HCT116 (cell line): ENCODE measurements at regions not wholly inside any gene's neighbourhood (a gene's known extent, or its start where the extent isn't known, plus 50 kb on each side); places are given as distances from the start of the nearest gene placed in this dataset.

Source experiments
- ATAC-seq: fragments of 200-7000 bp; cut with Tn5 transposase; 2 replicates; pipeline ENCODE4 v1.9.1; 2020; ENCODE audit warnings: mild to moderate bottlenecking, moderate library complexity
- BruUV-seq: library from RNA; stranded (reverse); fragments of 400-500 nt; replicated peaks from 2 replicates; lab custom pipeline; 2021; lab: Mats Ljungman, UMichigan
- CTCF ChIA-PET: fragments of 300-600 bp; sonication (Branson Sonifier 250); formaldehyde crosslinking; loops from one replicate; lab custom pipeline; 2021; ENCODE audit warnings: antibody characterized with exemption; lab: Charles Lee
- POLR2A ChIA-PET: fragments of 300-600, 350-600 bp; sonication (Branson Sonifier 250); formaldehyde crosslinking; loops from one replicate; lab custom pipeline; 2021; ENCODE audit warnings: antibody characterized with exemption; lab: Charles Lee
- RAD21 ChIA-PET, 2 experiments: fragments of 300-600 bp; sonication (Branson Sonifier 250); formaldehyde crosslinking; loops; one replicate each; lab custom pipeline; 2023; ENCODE audit warnings: low total read pairs in 2 of 2; ENCODE audit not compliant: uncharacterized antibody in 2 of 2, unreplicated experiment in 2 of 2, low non-redundant PET in 1 of 2; lab: Charles Lee
- DNase-seq: peaks from one replicate; pipeline ENCODE4 v3.0.0-alpha.2; 2010; ENCODE audit warnings: low read depth, low spot score
- H2AFZ ChIP-seq: fragments of 200-600 bp; shearing (Covaris generic), sonication (generic); 2 replicates; pipeline ENCODE4 v1.6.1; 2017; ENCODE audit warnings: low read depth, mixed run types, mixed read lengths, antibody characterized with exemption, low read length; ENCODE audit not compliant: poor library complexity, severe bottlenecking
- H3K27ac ChIP-seq: 2 replicates; pipeline ENCODE4 v1.5.1; 2012; ENCODE audit warnings: low read depth, low read length
- H3K27me3 ChIP-seq: fragments of 200-600 bp; sonication (generic); 2 replicates; pipeline ENCODE4 v1.6.1; 2016; ENCODE audit warnings: mixed run types, low read length, mixed read lengths; ENCODE audit not compliant: insufficient read depth
- H3K36me3 ChIP-seq, 2 experiments: fragments of 200-500 bp in 1 of 2; fragments of 200-600 bp in 1 of 2; sonication (Bioruptor generic) in 1 of 2; sonication (generic) in 1 of 2; 2 replicates each; pipeline versions ENCODE4 v1.5.1 to v1.6.1; 2014 to 2016; ENCODE audit warnings: low read length in 2 of 2, inconsistent platforms in 1 of 2, mixed read lengths in 1 of 2, mixed run types in 1 of 2; ENCODE audit not compliant: insufficient read depth in 2 of 2, control insufficient read depth in 1 of 2
- H3K4me1 ChIP-seq, 2 experiments: fragments of 200-600 bp in 1 of 2; sonication (generic) in 1 of 2; 2 replicates each; pipeline versions ENCODE4 v1.5.1 to v1.6.1; 2012 to 2017; ENCODE audit warnings: low read length in 2 of 2, inconsistent platforms in 1 of 2, mild to moderate bottlenecking in 1 of 2, mixed read lengths in 1 of 2, mixed run types in 1 of 2, moderate library complexity in 1 of 2; ENCODE audit not compliant: insufficient read depth in 2 of 2, control insufficient read depth in 1 of 2
- H3K4me2 ChIP-seq: fragments of 200-600 bp; sonication (generic); 2 replicates; pipeline ENCODE4 v1.6.1; 2017; ENCODE audit warnings: mixed run types, low read length, mixed read lengths
- H3K4me3 ChIP-seq, 2 experiments: fragments of 200-600 bp in 1 of 2; sonication (generic) in 1 of 2; replicated peaks in 1 of 2; 2 replicates each; pipeline ENCODE4 v1.5.1; 2011 to 2016; ENCODE audit warnings: low read length in 2 of 2, control low read depth in 1 of 2, low read depth in 1 of 2, mild to moderate bottlenecking in 1 of 2, mixed read lengths in 1 of 2, mixed run types in 1 of 2
- H3K79me2 ChIP-seq: fragments of 200-600 bp; sonication (generic); 2 replicates; pipeline ENCODE4 v1.6.1; 2017; ENCODE audit warnings: mild to moderate bottlenecking, mixed run types, low read length, moderate library complexity, mixed read lengths; ENCODE audit not compliant: insufficient read depth
- H3K9ac ChIP-seq: fragments of 200-600 bp; sonication (generic); 2 replicates; pipeline ENCODE4 v1.6.1; 2016; ENCODE audit warnings: low read length, mixed read lengths
- H3K9me2 ChIP-seq: fragments of 200-600 bp; sonication (generic), shearing (Covaris generic); 2 replicates; pipeline ENCODE4 v1.6.1; 2017; ENCODE audit warnings: mixed run types, mild to moderate bottlenecking, moderate library complexity; ENCODE audit not compliant: insufficient read depth
- H3K9me3 ChIP-seq, 2 experiments: fragments of 200-500 bp in 1 of 2; fragments of 200-600 bp in 1 of 2; sonication (Bioruptor generic) in 1 of 2; sonication (generic) in 1 of 2; 2 replicates each; pipeline ENCODE4 v1.6.1; 2014 to 2017; ENCODE audit warnings: low read length in 2 of 2, mixed read lengths in 2 of 2, inconsistent platforms in 1 of 2, low read depth in 1 of 2, mild to moderate bottlenecking in 1 of 2, mixed run types in 1 of 2, moderate library complexity in 1 of 2; ENCODE audit not compliant: control insufficient read depth in 1 of 2, insufficient read depth in 1 of 2
- H4K20me1 ChIP-seq: fragments of 200-600 bp; sonication (generic), shearing (Covaris generic); 2 replicates; pipeline ENCODE4 v1.6.1; 2017; ENCODE audit warnings: mixed run types, mild to moderate bottlenecking, moderate library complexity; ENCODE audit not compliant: insufficient read depth
- ATF3 ChIP-seq: IDR thresholded peaks from 2 replicates; pipeline ENCODE4 v1.6.1; 2012
- CBX3 ChIP-seq: IDR thresholded peaks from 2 replicates; pipeline ENCODE4 v1.6.1; 2012; ENCODE audit warnings: low read depth
- CEBPB ChIP-seq: IDR thresholded peaks from 2 replicates; pipeline ENCODE4 v1.6.1; 2012; ENCODE audit warnings: low read depth
- EGR1 ChIP-seq: IDR thresholded peaks from 2 replicates; pipeline ENCODE4 v1.6.1; 2012; ENCODE audit warnings: low read depth
- ELF1 ChIP-seq: IDR thresholded peaks from 2 replicates; pipeline ENCODE4 v1.6.1; 2012; ENCODE audit warnings: low read depth, borderline replicate concordance
- EZH2 ChIP-seq: fragments of 200-600 bp; sonication (generic); IDR thresholded peaks from 2 replicates; pipeline ENCODE4 v1.6.1; 2017; ENCODE audit warnings: antibody characterized with exemption, mixed run types
- EZH2phosphoT487 ChIP-seq: fragments of 200-600 bp; IDR thresholded peaks from 2 replicates; pipeline ENCODE4 v1.6.1; 2018; ENCODE audit warnings: antibody characterized with exemption, borderline replicate concordance
- JUND ChIP-seq: IDR thresholded peaks from 2 replicates; pipeline ENCODE4 v1.6.1; 2012
- REST ChIP-seq: IDR thresholded peaks from 2 replicates; pipeline ENCODE4 v1.6.1; 2012; ENCODE audit warnings: low read depth
- YY1 ChIP-seq: IDR thresholded peaks from 2 replicates; pipeline ENCODE4 v1.6.1; 2011; ENCODE audit warnings: low read length, low read depth, moderate library complexity, mild to moderate bottlenecking; ENCODE audit not compliant: insufficient replicate concordance; ENCODE audit errors: extremely low read depth
- ZFX ChIP-seq: fragments of 450-650 bp; IDR thresholded peaks from 2 replicates; pipeline ENCODE4 v1.6.1; 2017
- ZNF274 ChIP-seq: fragments of 200-500 bp; sonication (Bioruptor generic); IDR thresholded peaks from 2 replicates; pipeline ENCODE4 v1.6.1; 2014; ENCODE audit warnings: mild to moderate bottlenecking, low read depth, low read length, inconsistent platforms
- intact Hi-C: fragments of 100-400 bp; cut with micrococcal nuclease; formaldehyde crosslinking; loops from 2 replicates; pipeline ENCODE4 v1.10.0; 2022
- TF ChIP-seq, protein P1 (sequence below): IDR thresholded peaks from 2 replicates; pipeline ENCODE4 v1.6.1; 2012
- TF ChIP-seq, protein P2 (sequence below), 3 experiments: fragments of 200-600 bp in 1 of 3; sonication (generic) in 1 of 3; IDR thresholded peaks in 2 of 3; conservative IDR thresholded peaks in 1 of 3; 2 replicates each; pipeline ENCODE4 v1.5.1; 2012 to 2017; ENCODE audit warnings: low read depth in 2 of 3, low read length in 2 of 3, antibody characterized with exemption in 1 of 3, borderline replicate concordance in 1 of 3, control low read depth in 1 of 3, mild to moderate bottlenecking in 1 of 3, mixed read lengths in 1 of 3, mixed run types in 1 of 3, moderate library complexity in 1 of 3; ENCODE audit not compliant: insufficient read depth in 1 of 3

- TF ChIP-seq EGR1 (no peak), ATF3 (no peak), ELF1 (no peak), JUND (no peak)
- TF ChIP-seq, protein P1, sequence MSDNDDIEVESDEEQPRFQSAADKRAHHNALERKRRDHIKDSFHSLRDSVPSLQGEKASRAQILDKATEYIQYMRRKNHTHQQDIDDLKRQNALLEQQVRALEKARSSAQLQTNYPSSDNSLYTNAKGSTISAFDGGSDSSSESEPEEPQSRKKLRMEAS = no peak
These were observed 146.9 kb upstream of the VGLL2 start (continued) for GRCh38 chr6:117118490-117118889.

GRCh38 chr6:117126213-117126612, 139.1 kb upstream of the VGLL2 start:
- CTCF ChIA-PET = no interaction called here
- Histone ChIP-seq H3K4me3 (no peak overlapping the region), H3K27ac (no peak overlapping the region)
- no peak for DNase-seq
- POLR2A ChIA-PET = no interaction called here
- no peak for ATAC-seq
- TF ChIP-seq, protein P1 = no peak
- TF ChIP-seq EZH2phosphoT487 (no peak), ZFX (no peak), YY1 (no peak)
- TF ChIP-seq, all 23 proteins: peak for 0
- intact Hi-C loops = no loop called here
- Histone ChIP-seq H3K9me3 (no peaks in the 10 kb centered on the region), H4K20me1 (no peaks in the 10 kb centered on the region), H3K4me1 (no peaks in the 10 kb centered on the region), H3K79me2 (no peaks in the 10 kb centered on the region), H3K4me2 (no peak overlapping the region), H3K36me3 (no peaks in the 10 kb centered on the region), H3K27me3 (no peaks in the 10 kb centered on the region), H3K9ac (no peak overlapping the region), H3K9me2 (no peaks in the 10 kb centered on the region), H2AFZ (no peak overlapping the region)
- RAD21 ChIA-PET = no interaction called here
- BruUV-seq = no TSS peak

GRCh38 chr6:117128052-117128451, 137.3 kb upstream of the VGLL2 start:
- Histone ChIP-seq H2AFZ (no peak overlapping the region), H3K36me3 (no peaks in the 10 kb centered on the region), H3K9me3 (no peaks in the 10 kb centered on the region), H3K9me2 (no peaks in the 10 kb centered on the region), H3K4me1 (no peaks in the 10 kb centered on the region), H3K27me3 (no peaks in the 10 kb centered on the region), H3K27ac (no peak overlapping the region), H3K9ac (no peak overlapping the region), H3K4me2 (no peak overlapping the region), H3K79me2 (no peaks in the 10 kb centered on the region), H4K20me1 (no peaks in the 10 kb centered on the region), H3K4me3 (no peak overlapping the region)
- DNase-seq = no peak
- ChIA-PET POLR2A (no interaction called here), RAD21 (no interaction called here), CTCF (no interaction called here)
- intact Hi-C loops = no loop called here
- BruUV-seq = no TSS peak
- ATAC-seq = no peak
- no peak for TF ChIP-seq ZFX
- TF ChIP-seq EGR1 = no peak
- TF ChIP-seq ZNF274 = no peak
- no peak for TF ChIP-seq ELF1
- no peak for TF ChIP-seq EZH2
- TF ChIP-seq, protein P2, sequence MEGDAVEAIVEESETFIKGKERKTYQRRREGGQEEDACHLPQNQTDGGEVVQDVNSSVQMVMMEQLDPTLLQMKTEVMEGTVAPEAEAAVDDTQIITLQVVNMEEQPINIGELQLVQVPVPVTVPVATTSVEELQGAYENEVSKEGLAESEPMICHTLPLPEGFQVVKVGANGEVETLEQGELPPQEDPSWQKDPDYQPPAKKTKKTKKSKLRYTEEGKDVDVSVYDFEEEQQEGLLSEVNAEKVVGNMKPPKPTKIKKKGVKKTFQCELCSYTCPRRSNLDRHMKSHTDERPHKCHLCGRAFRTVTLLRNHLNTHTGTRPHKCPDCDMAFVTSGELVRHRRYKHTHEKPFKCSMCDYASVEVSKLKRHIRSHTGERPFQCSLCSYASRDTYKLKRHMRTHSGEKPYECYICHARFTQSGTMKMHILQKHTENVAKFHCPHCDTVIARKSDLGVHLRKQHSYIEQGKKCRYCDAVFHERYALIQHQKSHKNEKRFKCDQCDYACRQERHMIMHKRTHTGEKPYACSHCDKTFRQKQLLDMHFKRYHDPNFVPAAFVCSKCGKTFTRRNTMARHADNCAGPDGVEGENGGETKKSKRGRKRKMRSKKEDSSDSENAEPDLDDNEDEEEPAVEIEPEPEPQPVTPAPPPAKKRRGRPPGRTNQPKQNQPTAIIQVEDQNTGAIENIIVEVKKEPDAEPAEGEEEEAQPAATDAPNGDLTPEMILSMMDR (IDR thresholded peaks at IDR 0.05 in 2 of 3, conservative IDR thresholded peaks at IDR 0.05 in 1 of 3; ENCODE audit: borderline replicate concordance in 1 of 3, insufficient read depth in 1 of 3, low read depth in 2 of 3, low read length in 2 of 3) = no peak
- TF ChIP-seq REST = no peak
- no peak for TF ChIP-seq CBX3
- no peak for TF ChIP-seq CEBPB
